NCI-H82 treated with DMSO at 0.1 percent for 48 hours (cell line): ENCODE measurements at regions not wholly inside any gene's neighbourhood (a gene's known extent, or its start where the extent isn't known, plus 50 kb on each side); places are given as distances from the start of the nearest gene placed in this dataset.
A peak's percentile ranks its signal among the peaks of the same experiment; 100 is the strongest.

ENCODE experiments used
- DNase-seq: peaks from one replicate; lab custom pipeline; 2025; ENCODE audit not compliant: unreplicated experiment; lab: John Stamatoyannopoulos, UW

- DNase-seq = no peak
Measured at GRCh38 chr7:16172366-16172765, 249.0 kb downstream of the CRPPA start.

DNA sequence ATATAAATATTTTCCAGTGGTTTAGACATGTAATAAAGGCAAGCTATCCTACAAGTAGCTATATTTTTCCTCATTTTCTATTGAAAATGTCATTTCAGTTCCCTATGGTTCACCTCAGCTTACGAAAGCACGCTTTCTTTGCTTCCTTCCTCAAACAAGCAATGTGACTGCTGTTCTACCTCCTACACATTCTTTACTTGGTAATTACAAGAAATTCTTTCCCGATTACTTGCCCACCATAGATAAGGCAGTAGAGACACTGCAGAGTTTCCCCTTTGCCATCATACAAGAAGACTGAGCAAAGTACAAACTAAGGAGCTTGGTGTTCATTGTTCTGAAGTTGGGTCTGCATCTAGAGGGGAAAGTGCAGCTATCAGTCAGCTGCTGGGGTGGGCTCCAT lies 249.4 kb downstream of the CRPPA start:
- DNase-seq = no peak

DNA sequence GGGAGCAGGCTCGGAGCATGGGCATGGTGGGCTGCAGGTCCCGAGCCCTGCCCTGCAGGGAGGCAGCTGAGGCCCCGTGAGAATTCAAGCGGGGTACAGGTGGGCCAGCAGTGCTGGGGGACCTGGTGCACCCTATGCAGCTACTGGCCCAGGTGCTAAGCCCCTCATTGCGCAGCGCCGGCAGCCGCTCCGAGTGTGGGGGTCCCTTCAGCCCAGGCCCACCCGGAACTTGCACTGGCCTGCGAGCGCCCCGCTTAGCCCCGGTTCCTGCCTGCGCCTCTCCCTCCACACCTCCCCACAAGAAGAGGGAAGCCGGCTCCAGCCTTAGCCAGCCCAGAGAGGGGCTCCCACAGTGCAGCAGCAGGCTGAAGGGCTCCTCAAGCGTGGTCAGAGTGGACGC lies 250.7 kb downstream of the CRPPA start:
- no peak for DNase-seq

- no peak for DNase-seq
Measured at GRCh38 chr7:16169537-16169936, 251.8 kb downstream of the CRPPA start.

- DNase-seq = no peak
Measured at GRCh38 chr7:16167526-16167925, 253.8 kb downstream of the CRPPA start.

DNA sequence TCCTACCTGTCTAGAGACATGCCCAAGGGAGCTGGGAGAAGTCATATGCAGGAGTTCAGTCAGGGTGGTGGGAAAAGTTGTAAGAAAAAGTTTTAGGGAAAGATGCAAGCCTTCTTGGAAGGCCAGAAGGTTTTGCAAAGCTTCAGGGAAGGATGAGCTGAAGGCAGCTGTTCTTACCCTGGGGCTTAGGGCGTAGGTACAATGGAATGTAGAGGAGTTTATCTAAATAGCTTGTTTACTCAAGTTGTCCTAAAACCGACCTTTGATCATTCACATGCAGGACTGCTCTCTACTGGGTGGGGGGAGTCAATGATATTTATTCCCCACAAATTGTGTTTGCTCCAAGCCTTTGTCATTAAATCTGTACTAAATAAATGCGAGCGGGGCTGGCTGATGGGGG lies 277.0 kb downstream of the CRPPA start:
- no peak for DNase-seq

DNA sequence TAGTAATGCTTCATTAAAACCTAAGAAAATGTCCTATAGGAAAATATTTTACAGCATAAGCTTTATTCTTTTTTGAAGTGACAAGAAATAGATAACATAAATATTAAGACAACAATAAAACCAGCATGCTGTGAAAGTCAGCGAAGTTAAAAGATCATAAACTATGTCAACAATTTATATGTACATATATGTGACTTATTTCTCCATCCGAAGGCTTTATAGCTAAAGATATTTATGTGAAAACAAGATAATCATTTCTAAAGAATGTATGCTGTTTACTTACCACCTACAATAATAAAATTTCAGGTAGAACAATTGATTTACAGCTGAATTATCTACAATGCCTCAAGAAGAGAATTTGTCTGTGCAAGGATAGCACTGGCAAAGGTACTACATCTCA lies 283.4 kb downstream of the CRPPA start:
- no peak for DNase-seq

GRCh38 chr7:16136896-16137295 lies 284.4 kb downstream of the CRPPA start:
- DNase-seq = peak; percentile 10

GRCh38 chr7:16135658-16136057 lies 285.7 kb downstream of the CRPPA start:
- DNase-seq = no peak

DNA sequence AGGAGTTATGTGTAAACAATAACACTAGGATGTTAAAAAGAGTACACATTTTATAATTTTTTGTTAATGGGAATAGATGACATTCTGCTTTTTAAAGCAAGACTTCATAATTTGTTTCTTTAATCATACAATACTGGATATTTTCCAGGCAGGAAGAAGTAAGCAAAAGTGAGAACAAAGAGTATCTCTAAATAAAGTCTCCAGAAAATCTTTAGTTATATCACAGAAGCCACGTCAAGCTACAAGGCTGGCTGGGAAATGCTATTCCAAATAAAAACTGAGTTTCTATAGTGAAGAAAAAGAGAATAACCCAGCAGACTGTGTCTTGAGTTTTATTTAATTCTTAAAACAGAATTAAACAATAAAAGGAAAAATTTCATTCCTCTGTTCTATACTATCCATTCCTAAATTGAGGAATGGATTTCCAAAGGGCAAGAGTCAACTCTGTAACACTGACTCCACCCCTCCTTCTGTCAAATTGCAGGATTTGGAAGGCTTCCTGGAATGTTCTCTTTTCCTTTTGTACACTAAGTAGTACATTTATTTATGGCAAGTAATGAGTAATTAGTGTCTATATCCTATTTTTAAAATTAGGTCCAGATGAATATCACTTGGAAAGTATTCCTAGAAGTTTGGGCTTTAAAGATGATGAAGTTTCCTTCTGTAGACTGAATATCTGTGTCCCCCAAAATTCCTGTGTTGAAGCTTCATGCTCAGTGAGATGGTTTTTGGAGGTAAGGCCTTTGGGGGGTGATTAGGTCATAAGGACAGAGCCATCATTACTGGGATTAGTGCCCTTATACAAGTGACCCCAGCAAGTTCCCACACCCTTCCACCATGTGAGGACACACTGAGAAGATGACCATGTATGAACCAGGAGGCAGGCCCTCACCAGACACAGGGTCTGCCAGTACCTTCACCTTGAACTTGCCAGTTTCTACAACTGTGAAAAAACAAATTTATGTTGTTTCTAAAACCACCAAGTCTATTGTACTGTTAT lies 290.9 kb downstream of the CRPPA start:
- DNase-seq = no peak

DNA sequence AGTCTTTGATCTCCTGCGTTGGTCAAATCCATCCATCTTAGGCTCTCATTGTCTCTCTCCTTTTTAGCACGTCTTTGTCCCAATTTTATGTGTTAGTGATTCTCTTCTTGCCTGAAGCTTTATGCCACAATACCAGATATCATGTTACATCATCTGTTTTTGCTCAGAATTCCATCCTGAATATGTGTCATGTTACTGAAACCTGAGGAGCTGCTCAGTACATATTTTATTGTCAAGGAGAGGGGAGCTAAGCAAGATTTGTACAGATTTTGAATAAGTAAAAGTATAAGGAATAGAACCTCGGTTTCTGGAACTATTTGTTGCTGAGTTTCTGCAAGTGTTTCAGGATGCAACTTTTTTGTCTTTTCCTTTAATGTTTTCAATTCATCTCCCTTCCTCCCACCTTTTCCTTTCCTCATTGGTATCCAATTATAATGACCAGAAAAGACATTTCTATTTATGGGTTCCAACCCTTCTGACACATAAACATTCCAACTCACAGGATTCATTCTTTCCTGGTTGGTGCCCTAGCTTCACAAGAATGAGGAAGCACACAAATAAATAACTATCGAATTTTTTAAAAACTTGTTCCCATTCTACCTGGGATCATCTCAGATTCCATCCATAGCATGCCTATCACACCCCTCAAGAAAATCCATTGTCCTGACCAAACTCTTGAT lies 291.8 kb downstream of the CRPPA start:
- no peak for DNase-seq

GRCh38 chr7:16123117-16123770 lies 298.1 kb downstream of the CRPPA start:
- no peak for DNase-seq

GRCh38 chr7:16121876-16122390 lies 299.4 kb downstream of the CRPPA start:
- DNase-seq = no peak

- DNase-seq = no peak
Measured at GRCh38 chr7:16115374-16115773, 306.0 kb downstream of the CRPPA start.

DNA sequence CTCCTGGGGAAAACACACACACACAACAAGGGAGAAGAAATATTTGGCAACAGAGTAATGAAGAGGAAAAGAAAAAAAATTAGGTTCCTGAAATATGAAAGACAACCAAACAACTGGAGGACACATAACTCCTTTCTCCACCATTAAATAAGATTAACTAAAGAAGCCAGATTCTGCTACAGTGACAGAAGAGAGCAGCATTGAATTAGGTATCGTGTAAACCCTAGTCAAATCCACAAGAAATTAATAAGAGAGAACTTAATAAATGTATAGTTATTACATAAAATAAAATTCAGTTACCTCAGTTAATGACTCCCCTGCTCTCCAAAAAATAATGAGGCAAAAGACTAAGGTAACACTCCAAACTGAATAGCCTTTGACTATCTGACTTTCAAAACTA lies 306.7 kb downstream of the CRPPA start:
- peak; percentile 10 for DNase-seq

DNA sequence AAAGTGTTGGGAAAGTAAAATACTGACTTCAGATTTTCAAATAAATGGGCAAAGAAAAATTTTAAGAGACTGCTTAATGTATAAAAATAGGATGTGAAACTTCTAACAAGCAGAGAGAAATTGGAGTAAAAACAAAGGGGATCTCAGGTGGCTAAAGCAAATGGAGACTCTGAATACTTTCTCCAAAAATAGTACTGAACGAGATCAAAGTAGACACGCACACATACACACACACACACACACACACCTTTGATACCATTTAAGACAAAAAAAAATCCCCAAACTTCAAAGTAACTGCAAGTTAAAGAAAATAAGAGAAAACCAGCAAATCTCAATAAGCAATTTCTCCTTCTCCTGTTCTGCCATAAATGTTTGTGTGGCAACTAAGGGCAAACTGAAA lies 307.3 kb downstream of the CRPPA start:
- DNase-seq = no peak

GRCh38 chr7:16113058-16113457 lies 308.3 kb downstream of the CRPPA start:
- DNase-seq = no peak

GRCh38 chr7:16106869-16107268 lies 314.5 kb downstream of the CRPPA start:
- no peak for DNase-seq

GRCh38 chr7:16106300-16106699 lies 315.0 kb downstream of the CRPPA start:
- DNase-seq = no peak

GRCh38 chr7:16099302-16099849 lies 322.0 kb downstream of the CRPPA start:
- DNase-seq = no peak

DNA sequence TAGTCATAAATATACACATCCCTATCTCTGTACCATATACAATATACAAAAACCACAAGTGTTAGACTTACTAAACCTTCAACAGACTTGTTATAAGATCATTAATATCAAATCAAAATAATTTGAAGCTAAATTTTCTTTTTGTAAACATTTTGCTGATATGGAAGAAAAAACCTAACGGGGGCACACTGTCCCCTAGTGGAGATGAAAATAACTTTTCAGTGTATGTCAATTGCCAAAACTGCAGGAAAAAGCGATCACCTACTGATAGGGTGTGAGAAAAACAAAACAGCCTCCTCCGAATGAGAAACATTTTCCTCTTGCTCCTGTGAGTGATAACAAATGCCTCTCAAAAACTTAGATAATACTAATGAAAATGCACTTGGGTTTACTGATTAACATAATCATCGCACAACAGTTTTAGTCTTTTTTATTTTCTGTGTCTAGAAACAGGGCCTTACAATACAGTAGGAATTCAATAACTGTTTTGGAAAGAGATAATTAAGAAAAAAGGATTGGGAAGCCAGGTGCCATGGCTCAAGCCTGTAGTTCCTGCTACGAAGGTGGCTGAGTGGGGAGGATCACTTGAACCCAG lies 322.7 kb downstream of the CRPPA start:
- no peak for DNase-seq
